ENCODE measurements at regions not wholly inside any gene's neighbourhood (a gene's known extent, or its start where the extent isn't known, plus 50 kb on each side); places are given as distances from the start of the nearest gene placed in this dataset.

DNA sequence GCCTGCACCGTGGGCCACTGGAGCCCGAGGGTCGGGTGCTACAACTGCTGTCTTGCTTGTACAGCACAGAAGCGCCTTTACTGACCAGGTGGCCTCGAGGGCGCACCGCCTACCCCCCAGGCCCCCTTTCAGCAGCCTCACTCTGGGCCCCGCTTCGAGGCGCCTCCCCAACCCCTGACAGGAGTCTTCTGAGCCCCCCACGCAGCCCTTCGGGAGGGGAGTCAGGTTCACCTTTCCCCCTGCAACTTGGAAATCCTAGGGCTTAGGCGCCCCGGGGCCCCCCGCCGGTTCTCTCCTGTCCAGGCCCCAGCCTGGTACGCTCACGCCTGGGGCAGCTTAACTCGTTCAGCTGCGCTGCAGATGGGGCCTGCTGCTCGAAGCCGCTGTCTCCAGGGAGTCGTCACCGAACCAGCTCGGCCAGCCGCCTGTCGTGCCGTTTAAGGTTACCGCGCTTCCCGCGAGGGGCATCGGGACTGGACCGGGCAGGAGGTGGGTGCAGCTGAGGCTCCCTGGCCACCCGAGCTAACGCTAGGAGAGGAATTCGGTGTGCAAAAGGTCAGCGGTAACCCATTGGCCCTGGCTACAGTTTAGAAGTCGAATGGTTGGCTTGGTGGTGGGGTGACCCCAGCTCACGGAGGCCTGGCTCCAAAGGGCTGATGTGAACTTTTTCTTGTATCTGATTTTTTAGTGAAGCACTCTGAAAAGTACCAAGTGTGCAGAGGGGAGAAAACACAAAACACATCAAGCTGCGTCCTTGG is 58.9 kb upstream of the BCOR start:
- no peak for DNase-seq

DNA sequence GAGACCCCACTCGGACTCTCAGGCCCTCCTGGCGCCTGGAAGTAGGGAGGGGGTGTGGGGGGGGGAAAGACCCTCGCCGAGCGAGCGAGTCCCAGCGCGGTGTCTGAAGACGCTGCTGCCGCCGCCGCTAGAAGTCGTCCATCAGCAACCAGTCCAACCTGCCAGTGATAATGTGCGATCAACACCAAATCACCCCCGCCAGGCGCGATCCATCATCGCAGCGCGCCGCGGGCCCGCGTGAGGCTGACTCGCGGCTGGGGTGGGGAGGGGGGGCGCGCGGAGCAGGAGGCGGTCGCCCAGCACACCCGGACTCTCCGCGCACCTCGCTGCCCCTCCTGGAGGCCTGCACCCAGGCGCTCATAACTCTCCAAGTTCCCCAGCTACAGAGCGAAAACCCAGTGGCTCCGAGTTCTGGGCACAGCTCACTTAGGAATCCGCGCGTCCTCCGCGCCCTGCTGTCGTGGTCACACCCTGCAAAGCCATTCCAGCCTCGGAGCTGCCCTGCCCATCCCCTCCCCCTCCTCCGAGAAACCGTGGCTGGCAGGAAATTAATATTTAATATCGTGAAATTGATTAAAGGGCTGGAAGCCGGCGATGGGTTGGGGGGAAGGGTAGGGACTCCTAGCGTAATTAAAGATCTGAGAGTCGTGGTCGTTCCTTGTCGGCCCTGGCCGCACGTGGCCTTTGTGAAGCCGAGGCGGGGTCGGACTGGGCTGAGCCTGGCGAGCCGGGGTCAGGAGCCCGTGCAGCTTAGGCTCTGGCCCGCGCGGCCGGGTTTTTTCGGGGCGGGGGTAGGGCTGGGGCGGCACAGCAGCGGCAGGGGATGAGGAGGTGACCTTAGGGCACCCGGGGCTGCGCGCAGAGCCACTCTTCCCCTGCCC is 58.1 kb upstream of the BCOR start:
- DNase-seq: no peak

DNA sequence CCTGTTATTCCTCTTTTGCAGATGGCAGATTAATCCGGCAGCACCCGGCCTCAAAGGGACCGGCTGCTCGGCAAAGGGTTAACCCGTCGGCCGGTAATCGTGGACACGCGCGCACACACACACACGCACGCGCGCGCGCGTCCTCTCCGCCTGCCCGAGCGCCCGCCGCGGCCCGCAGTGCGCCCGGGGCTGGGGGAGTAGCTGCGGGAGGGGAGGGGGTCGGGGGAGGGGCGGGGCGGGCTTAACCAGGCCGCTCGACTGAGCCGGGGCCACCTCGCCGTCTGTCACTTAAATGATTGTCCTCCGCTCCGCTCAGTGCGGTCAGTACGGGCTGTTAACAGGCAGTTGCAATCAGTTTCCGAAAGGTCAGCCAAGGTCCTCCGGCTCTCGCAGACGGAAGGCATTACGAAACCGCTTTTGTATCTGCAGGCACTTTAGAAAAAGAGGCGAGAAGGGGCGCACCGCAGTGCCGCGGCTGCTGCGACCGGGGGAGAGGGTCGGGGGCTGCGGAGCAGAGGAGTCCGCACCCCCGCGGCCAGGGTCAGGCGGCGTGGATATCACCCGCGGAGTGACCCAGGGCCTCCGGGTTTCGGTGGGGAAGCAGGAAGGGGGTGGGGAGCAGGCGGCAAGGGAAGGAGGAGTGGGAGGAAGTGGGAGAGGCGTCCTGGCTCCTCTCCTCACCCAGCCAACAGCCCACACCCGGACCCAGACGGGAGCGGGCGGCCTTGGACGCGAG is 57.3 kb upstream of the BCOR start:
- DNase-seq: no peak

DNA sequence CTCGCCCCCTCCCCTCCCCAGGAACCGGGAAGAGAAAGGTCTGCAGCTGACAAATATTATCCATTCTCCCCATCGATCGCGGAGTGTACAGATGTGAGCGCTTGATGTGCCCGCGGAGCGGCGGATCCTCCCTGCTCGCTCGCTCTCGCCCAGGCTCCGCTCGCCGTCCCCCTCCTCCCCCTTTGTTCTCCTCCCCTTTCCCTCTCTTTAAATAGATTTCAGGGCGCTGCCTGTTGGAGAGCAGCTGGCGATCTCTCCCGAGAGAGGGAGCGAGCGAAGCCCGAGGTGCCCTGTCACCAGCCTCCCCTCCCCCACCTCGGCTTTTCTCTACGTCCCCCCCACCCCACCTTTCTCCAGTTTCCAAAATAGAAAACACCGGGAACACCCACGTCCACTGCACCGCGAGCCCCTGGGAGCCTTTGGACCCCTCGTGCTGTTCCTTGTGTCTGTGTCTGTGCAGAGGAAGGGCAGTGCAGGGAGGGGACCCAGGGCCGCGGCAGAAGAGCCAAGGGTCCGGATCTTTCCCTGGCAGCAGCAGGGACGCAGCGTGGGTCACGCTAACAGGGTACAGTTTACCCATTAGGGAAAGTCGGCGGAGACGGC is 56.6 kb upstream of the BCOR start:
- DNase-seq: no peak

DNA sequence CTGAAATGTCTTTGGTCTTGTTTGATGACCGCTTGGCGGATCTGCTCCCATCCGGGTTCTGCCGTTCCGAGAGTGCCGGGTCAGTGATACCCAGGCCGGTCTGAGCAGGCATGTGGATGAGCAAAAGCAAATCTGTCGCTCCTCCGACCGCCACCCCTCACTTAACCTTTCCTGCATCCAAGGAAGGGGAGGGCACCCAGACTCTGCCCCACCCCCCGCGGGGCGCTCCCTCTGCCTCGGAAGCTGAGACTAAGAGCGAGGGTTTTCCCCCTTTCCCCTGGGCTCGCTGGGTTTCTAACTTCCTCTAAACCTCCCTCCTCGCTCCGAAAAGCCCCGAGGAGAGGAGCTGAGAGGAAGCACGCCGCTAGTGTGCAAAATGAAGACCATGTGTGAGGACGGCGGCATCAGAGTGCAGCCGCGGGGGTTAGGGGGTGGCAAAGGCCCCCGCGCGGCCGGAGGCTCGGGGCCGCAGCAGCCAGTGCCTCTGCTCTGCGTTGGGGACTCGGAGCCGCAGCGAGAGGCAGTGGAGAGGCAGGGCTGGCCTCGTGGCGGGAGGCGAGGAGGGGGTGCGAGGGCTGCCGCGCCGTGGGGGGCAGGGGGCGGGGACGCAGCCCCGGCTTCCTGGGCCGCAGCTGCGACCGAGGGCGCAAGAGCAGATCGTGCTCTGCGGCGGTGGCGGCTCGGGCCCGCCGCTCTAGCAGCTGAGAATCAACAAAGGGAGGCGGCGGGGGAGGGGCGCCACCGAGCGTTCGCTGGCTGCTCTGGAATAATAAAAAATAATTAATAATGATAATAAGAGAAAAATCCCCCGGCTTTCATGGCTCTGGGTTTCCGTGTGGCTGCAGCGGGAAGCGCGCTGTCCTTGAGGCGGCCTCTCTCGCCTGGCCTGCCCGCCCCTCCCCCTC is 55.8 kb upstream of the BCOR start:
- DNase-seq: no peak

DNA sequence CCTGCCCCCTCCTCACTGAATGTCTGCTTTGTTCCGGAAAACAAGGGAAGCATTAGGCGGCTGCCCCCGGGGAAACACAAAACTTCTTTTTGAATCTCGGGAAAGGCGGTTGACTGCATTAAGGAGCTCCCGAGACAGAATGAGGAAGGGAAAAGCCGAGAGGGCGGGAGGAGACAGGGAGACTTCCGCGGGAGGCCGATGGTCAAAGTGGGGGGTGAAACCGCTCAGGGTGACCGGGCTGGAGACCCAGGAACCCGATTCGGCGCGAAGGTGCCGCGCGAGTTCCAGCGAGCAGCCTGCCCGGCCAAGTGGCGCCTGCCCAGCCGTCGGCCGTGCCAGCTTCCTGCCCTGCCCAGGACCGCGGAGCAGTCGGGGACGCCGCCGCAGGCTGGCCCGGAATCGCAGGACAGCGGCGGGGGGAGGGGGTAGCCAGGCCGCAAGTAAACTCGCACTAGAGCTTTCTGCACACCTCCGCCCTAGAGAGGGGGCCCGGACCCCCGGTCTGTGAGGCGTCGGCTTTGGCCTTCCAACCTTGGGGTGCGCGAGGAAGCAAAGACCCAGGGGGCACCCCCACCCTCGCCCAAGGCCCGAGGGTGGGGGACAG is 55.1 kb upstream of the BCOR start:
- no peak for DNase-seq

DNA sequence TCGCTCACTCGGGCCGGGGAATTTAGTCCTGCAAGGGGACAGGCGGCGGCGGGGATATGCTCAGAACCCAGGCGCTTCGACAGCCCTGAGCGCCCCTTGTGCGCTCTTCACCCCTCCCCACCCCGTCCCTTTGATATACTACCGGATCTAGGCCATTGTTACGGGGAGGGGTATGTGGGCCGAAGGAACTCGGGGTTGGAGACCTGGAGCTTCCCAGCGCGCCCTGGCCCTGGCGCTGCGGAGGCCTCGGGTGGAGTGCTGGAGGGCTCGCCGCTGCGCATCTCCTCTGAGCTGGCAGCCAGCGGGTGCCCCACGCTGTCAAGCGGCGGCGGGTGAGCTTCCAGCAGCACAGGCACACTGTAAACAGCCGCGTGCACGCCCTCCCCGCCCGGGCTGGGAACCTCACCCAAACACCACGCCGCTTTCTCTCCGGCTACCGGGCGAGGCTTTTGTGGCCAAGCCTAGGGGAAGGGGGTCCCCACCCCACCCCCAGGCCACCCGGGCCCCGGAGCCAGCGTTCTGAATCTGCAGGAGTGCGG is 54.5 kb upstream of the BCOR start:
- no peak for DNase-seq

DNA sequence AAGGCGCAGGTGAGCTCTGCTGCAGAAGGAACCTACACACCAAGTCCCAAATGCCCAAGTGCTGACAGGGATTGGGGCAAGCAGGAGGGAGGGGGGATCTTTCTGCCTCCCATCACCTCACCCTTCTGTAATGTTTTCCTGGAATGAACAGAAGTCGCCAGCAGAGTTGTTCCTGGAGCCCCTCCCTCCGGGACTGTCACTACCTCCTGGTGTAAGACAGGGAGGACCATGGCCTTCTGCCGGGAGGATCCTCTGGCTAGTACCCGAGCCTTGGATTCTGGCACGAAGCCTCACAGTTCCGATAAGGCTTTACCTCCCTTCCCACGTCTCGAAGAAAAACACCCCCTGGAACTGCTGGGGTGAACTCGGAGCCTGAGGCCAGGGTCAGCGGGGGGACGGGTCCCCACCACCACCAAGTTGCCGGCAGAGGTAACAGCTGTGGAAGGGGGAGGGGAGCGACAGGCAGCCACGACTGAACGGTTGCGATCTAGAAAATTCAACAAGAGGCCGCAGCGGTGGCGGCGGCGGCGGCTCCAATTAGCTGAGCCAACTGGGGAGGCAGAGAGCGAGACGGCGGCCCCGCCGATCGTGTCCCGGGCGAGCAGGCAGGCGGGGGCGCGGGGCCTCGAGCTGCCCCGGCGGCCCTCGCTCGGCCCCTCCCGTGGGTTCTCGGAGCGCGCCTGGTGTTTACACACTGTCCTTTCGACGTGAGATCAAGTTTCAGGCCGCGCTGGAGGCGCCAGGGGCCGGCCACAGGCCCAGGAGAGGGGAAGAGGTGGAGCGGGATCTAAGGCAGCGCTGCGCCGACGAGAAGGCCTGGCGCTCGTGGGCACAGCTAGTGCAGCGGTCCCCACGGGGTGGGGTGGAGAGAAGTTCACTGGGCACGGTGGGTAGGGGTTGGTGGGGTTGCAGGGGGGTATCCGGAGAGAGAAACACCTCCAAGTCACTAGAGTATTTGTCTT is 53.7 kb upstream of the BCOR start:
- no peak for DNase-seq

DNA sequence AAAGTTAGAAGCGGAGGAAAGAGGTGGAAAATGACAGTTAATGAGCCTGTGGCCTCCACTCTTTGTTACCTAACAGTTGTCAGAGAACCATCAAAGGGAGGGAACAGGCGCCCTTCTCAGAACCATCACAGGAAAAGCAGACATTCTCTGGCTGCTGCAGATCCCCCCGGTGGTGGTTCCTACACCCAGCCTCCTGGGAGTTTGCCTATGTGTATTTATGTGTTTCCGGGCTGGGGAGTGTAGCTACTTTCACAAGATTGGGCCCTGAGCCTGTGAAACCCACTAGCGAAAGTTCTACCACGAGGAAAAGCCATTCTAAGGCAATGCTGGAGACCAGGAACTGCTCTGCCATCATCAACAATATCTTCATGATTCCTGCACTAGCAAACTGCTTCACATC is 52.7 kb upstream of the BCOR start:
- DNase-seq: no peak

DNA sequence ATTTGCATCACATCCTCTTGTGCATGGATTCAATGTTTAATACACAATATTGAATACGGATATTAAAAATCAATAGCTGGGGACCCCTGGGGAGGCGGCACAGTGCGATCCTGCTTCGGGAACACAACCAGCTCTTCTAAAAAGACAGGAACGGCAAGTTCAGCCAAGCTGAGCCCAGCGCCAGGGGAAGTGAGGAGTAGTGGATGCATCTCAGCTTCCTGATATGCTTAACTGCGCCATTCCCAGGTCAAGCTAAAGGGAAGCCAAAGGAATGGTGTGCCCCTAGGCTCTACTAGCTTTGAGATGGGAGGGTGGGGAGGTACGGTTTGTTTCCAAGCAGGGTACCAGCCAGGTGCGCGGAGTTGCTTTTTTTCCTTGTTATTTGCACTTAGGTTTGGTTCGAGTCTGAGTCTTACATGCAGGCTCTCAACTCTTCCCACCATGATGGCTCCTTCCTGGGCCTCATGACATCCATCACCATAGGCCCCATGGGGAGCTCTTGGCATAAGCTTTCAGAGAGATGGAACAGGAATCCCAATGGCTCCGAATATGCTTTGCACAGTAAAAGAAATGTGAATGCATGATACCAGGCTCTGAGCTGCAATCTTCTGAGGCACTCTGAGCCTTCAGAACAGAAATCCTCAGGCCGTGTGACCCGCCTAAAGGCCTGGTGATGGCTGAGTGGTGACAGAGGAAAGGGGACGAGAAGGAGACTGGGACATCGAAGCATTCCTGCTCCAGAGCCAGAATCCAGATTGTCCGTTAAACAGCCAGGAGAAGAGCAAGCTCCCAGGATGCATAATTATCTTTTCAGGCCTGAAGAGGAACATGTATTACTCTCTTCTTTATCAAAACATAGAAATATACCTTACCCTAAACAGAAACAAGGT is 51.8 kb upstream of the BCOR start:
- no peak for DNase-seq

DNA sequence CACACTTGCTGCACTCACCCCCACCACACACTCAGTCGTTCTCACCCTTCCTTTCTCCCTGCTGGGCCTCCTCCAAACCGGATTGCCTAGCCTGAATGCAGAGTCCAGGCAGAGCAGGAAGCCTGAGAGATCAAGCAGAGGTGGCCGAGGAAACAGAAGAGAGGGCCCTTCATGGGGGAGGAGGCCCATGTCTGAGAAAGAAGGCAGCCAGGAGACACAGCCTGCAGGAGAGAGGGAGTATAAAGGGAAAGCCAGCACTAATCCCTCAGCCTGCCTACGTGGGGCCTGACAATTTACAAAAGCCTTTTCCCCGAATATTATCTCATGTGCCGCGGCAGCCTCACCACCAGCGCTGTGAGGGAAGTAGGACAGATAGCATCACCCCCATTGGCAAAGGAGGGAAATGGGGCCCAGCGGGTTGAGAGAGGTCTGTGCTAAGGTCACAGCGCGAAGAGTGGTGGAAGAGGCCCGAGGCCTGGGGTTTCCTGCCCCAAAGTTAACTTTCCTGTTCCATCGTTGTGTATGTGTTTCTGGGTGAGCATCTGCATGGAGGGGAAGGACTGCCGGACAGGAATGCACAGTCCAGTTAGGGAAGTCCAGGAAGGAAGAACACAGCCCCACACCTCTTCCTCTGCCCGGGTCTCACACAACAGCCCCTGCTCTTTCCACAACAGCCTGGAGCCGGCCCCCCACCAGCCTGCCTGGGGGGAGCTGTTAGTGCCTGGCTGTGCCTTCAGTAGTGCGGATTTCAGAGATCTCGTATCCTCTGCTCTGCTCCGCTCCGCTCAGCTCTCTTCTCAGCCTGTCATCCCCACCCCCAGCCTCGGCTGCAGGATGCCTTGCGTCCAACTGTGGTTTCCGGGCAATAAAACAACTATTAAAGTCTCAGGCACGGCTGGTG is 50.9 kb upstream of the BCOR start:
- DNase-seq: no peak

DNA sequence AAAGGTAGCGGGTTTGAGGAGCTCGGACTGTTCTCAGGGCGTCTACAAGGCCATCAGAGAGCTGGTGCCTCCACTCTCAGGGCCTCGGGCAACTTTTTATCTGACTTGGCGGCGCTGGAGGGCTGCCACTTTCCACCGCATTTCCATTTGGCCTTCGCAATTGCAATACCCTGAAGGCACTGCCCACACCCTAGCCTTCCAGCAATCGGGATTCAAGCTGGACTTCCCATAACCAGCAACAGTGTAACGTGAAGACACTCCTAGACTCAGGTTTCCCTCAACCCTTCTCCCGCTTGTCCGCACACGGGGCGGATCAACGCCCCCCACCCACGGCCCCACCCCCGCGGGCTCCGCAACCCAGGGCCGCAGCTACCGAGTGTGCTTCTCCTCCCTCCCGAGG is 50.2 kb upstream of the BCOR start:
- no peak for DNase-seq

Data from NCI-H1048 (cell line).